Neural cell (in vitro differentiated cells): ENCODE measurements at regions not wholly inside any gene's neighbourhood (a gene's known extent, or its start where the extent isn't known, plus 50 kb on each side); places are given as distances from the start of the nearest gene placed in this dataset.

Experiments
- CTCF ChIP-seq: fragments of 450-650 bp; IDR thresholded peaks from 2 replicates; pipeline ENCODE4 v1.5.1; 2014; ENCODE audit warnings: antibody characterized with exemption, mild to moderate bottlenecking, moderate library complexity; ENCODE audit not compliant: poor library complexity, severe bottlenecking
- EZH2 ChIP-seq: fragments of 200-600, 300-800 bp; shearing (Covaris generic), sonication (generic); IDR thresholded peaks from 2 replicates; pipeline ENCODE4 v1.6.1; 2014; ENCODE audit warnings: antibody characterized with exemption, low read length, borderline replicate concordance, mild to moderate bottlenecking; ENCODE audit not compliant: insufficient read depth, poor library complexity, severe bottlenecking
- POLR2AphosphoS5 ChIP-seq: IDR thresholded peaks from 2 replicates; pipeline ENCODE4 v1.6.1; 2012
- RAD21 ChIP-seq: fragments of 450-650 bp; conservative IDR thresholded peaks from 2 replicates; pipeline ENCODE4 v1.6.1; 2014; ENCODE audit warnings: antibody characterized with exemption, mild to moderate bottlenecking, moderate library complexity
- TAF1 ChIP-seq: IDR thresholded peaks from 2 replicates; pipeline ENCODE4 v1.6.1; 2012; ENCODE audit warnings: low read depth

- TF ChIP-seq TAF1: no peak
- no peak for TF ChIP-seq CTCF
- TF ChIP-seq EZH2: no peak
- TF ChIP-seq RAD21: no peak
- no peak for TF ChIP-seq POLR2AphosphoS5
These were observed 503.7 kb downstream of the ADCYAP1 start for GRCh38 chr18:1408376-1408775.
